Small intestine (tissue), 7 donors: ENCODE measurements at regions not wholly inside any gene's neighbourhood (a gene's known extent, or its start where the extent isn't known, plus 50 kb on each side); places are given as distances from the start of the nearest gene placed in this dataset.
"Not testable (repeated sequence)": the region's sequence is repeated elsewhere in the genome, so short reads cannot be mapped to it uniquely, and the experiment has no call there.

Experiments used
- DNase-seq, 2 donors: peaks; one replicate each; pipeline versions ENCODE4 v3.0.0 to v3.0.0-alpha.2; 2013
- FAIRE-seq: peaks from 2 replicates; lab custom pipeline; 2012; peaks lifted over from hg19 to GRCh38; lab: Jason Lieb, UNC
- H3K27ac ChIP-seq, 3 donors: one replicate each; pipeline ENCODE4 v1.5.1; 2013; ENCODE audit warnings: low read length in 2 of 3, mild to moderate bottlenecking in 2 of 3, control low read depth in 1 of 3, inconsistent platforms in 1 of 3, low read depth in 1 of 3, moderate library complexity in 1 of 3
- H3K27me3 ChIP-seq, 3 donors: one replicate each; pipeline ENCODE4 v1.6.1; 2013; ENCODE audit warnings: low read length in 3 of 3, inconsistent platforms in 1 of 3; ENCODE audit not compliant: control insufficient read depth in 3 of 3, insufficient read depth in 3 of 3
- H3K36me3 ChIP-seq, 3 donors: one replicate each; pipeline ENCODE4 v1.6.1; 2013; ENCODE audit warnings: low read length in 3 of 3, inconsistent platforms in 1 of 3, low read depth in 1 of 3, mild to moderate bottlenecking in 1 of 3, moderate library complexity in 1 of 3; ENCODE audit not compliant: control insufficient read depth in 3 of 3, insufficient read depth in 2 of 3
- H3K4me1 ChIP-seq, 3 donors: one replicate each; pipeline ENCODE4 v1.6.1; 2013; ENCODE audit warnings: low read length in 2 of 3, inconsistent platforms in 1 of 3, low read depth in 1 of 3, mild to moderate bottlenecking in 1 of 3, moderate library complexity in 1 of 3; ENCODE audit not compliant: control insufficient read depth in 3 of 3, insufficient read depth in 2 of 3
- H3K4me3 ChIP-seq, 3 donors: one replicate each; pipeline ENCODE4 v1.5.1; 2013; ENCODE audit warnings: low read length in 3 of 3, control low read depth in 1 of 3, inconsistent platforms in 1 of 3, low read depth in 1 of 3, mild to moderate bottlenecking in 1 of 3, moderate library complexity in 1 of 3
- H3K9me3 ChIP-seq, 2 donors: one replicate each; pipeline ENCODE4 v1.6.1; 2013; ENCODE audit warnings: low read depth in 1 of 2, low read length in 1 of 2; ENCODE audit not compliant: control insufficient read depth in 2 of 2, insufficient read depth in 1 of 2
- WGBS, 3 donors: extraction: QIAGEN DNeasy Blood & Tissue Kit; methylation state at CpG; one replicate each; pipeline ENCODE4 v1.1.7; 2013; 5-methylcytosine and 5-hydroxymethylcytosine counted together
- donor health status: healthy with polysubstance abuse.
- donor health status: control.
- donor health status: control.
- donor health status: Bipolar disorder and iron deficiency.
- donor health status: healthy.

DNA sequence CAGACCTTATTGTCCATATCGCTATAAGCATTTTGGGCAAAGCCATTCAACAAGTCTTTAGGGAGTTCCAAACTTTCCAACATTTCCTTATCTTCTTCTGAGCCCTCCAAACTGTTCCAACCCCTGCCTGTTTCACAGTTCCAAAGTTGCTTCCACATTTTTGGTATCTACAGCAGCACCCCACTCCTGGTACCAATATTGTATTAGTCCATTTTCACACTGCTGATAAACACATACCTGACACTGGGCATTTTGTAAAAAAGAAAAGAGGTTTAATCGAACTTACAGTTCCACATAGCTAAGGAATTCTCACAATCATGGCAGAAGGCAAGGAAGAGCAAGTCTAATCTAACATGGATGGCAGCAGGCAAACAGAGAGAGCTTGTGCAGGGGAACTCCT lies 834.1 kb upstream of the GBE1 start:
- no peak for DNase-seq
- no peak overlapping the region for H3K27ac ChIP-seq
- H3K27me3 ChIP-seq: no peaks in the 10 kb centered on the region
- no peaks in the 10 kb centered on the region for H3K4me1 ChIP-seq
- H3K36me3 ChIP-seq: no peaks in the 10 kb centered on the region
- no peak for FAIRE-seq
- H3K9me3 ChIP-seq: peaks cover 0 to 12% of the 10 kb centered on the region in 2 donors
- WGBS, 3 donors: 88 to 89% (median 88%) methylated on average over 2 of the region's 2 CpGs
- H3K4me3 ChIP-seq: no peak overlapping the region

DNA sequence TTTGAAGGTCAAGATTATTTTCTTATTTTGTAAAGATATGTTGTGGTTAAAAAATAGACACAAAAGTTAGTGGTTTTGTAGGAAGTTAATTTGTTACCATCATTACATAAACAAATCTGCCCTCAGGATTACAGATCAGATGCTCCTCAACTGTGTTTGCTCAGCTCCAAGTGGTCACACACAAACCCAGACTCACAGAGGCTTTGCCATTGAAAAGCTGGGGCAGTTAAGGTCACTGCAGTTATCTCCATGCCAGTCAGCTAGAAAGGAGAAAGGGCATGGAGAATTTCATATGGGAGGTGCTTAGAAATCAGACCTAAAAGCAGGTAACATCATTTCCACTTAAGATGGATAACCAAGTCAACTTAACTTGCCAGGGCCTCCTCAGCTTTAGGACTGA lies 825.7 kb upstream of the GBE1 start:
- FAIRE-seq (no peak), DNase-seq (no peak)
- Histone ChIP-seq H3K4me1 (no peaks in the 10 kb centered on the region), H3K4me3 (no peak overlapping the region), H3K9me3 (peaks cover 0 to 2% of the 10 kb centered on the region in 2 donors), H3K27ac (no peak overlapping the region), H3K36me3 (no peaks in the 10 kb centered on the region), H3K27me3 (no peaks in the 10 kb centered on the region)

GRCh38 chr3:82586414-82586813 lies 825.0 kb upstream of the GBE1 start:
- FAIRE-seq: no peak
- Histone ChIP-seq H3K9me3 (peaks cover under 1 to 2% of the 10 kb centered on the region in 2 donors), H3K4me1 (no peaks in the 10 kb centered on the region), H3K36me3 (no peaks in the 10 kb centered on the region), H3K27me3 (no peaks in the 10 kb centered on the region), H3K27ac (no peak overlapping the region), H3K4me3 (no peak overlapping the region)
- WGBS, 3 donors: 43 to 64% (median 53%) methylated on average over 3 of the region's 3 CpGs
- no peak for DNase-seq

DNA sequence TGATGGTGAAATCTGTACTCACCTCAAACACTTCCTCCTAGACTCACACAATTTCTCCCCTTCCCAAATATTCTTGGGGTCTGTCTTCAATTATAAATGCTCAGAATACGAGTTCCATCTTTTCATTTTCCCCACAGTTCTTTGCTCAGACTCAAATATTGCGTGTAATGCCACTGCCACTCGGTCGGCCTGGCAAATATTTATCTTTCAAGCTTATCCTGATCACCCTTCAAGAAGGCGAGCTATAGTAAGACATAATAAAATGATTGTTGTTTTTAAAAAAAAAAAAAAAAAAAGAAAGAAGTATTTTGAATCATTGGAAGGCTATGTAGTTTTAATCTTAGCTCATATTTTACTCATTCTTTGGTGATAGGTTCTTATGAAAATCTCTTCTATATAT lies 824.6 kb upstream of the GBE1 start:
- H3K27ac ChIP-seq, H3K9me3 ChIP-seq, H3K4me3 ChIP-seq, H3K36me3 ChIP-seq, H3K4me1 ChIP-seq, H3K27me3 ChIP-seq, DNase-seq, FAIRE-seq: not testable (repeated sequence)
- 35 to 58% (median 50%) methylated on average over 5 of the region's 5 CpGs for WGBS, 3 donors

- H3K4me1 ChIP-seq, H3K36me3 ChIP-seq, H3K4me3 ChIP-seq, DNase-seq, H3K9me3 ChIP-seq, H3K27me3 ChIP-seq, H3K27ac ChIP-seq: not testable (repeated sequence)
- WGBS, 3 donors: 46 to 71% (median 49%) methylated on average over 2 of the region's 2 CpGs
- peak; percentile 55 for FAIRE-seq
Observed at GRCh38 chr3:82585591-82585990, 824.1 kb upstream of the GBE1 start.

DNA sequence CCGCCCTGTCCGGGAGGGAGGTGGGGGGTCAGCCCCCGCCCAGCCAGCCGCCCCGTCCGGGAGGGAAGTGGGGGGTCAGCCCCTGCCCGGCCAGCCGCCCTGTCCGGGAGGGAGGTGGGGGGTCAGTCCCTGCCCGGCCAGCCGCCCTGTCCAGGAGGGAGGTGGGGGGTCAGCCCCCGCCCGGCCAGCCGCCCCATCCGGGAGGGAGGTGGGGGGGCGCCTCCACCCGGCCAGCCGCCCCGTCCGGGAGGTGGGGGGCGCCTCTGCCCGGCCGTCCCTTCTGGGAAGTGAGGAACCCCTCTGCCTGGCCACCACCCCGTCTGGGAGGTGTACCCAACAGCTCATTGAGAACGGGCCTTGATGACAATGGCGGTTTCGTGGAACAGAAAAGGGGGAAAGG lies 823.4 kb upstream of the GBE1 start:
- 88 to 93% (median 93%) methylated on average over 12 to 24 of the region's 27 CpGs for WGBS, 3 donors
- DNase-seq, H3K4me1 ChIP-seq: not testable (repeated sequence)

DNA sequence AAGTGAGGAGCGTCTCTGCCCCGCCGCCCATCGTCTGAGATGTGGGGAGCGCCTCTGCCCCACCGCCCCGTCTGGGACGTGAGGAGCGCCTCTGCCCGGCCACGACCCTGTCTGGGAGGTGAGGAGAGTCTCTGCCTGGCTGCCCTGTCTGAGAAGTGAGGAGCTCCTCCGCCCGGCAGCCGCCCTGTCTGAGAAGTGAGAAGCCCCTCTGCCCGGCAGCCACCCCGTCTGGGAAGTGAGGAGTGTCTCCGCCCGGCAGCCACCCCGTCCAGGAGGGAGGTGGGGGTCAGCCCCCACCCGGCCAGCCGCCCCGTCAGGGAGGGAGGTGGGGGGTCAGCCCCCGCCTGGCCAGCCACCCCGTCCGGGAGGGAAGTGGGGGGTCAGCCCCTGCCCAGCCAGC lies 823.0 kb upstream of the GBE1 start:
- not testable (repeated sequence) for H3K4me3 ChIP-seq, H3K27ac ChIP-seq, H3K9me3 ChIP-seq, H3K36me3 ChIP-seq, FAIRE-seq, DNase-seq, H3K27me3 ChIP-seq, H3K4me1 ChIP-seq
- 91 to 94% (median 91%) methylated on average over 15 to 25 of the region's 25 CpGs for WGBS, 3 donors

More for the DNA sequence above, 823.4 kb upstream of the GBE1 start:
- H3K27me3 ChIP-seq, H3K36me3 ChIP-seq, H3K9me3 ChIP-seq, H3K4me3 ChIP-seq, FAIRE-seq, H3K27ac ChIP-seq: not testable (repeated sequence)

DNA sequence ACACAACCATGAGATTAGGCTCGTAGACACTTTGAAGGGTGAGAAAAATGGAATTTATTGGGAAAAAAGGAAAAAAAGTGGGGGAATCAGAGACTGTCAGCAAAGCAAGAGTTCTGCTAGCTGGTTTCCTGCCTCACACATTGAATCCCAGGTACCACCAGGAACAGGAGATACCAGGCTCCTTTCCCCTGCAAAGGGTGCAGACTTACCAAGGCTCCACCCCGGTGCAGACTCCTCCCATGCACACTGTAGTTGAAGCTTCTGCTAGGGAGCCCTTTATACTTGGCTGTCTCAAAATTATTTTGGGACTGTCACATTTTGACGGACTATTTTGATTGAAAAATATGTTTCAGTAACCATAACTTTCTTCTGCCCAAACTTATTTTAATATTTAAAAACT lies 819.9 kb upstream of the GBE1 start:
- no peaks in the 10 kb centered on the region for H3K27me3 ChIP-seq

GRCh38 chr3:82572721-82573120 lies 811.3 kb upstream of the GBE1 start:
- Histone ChIP-seq H3K36me3 (no peaks in the 10 kb centered on the region), H3K4me3 (no peak overlapping the region), H3K27me3 (no peaks in the 10 kb centered on the region), H3K9me3 (no peaks in the 10 kb centered on the region), H3K4me1 (no peaks in the 10 kb centered on the region), H3K27ac (no peak overlapping the region)
- DNase-seq: no peak
- FAIRE-seq: no peak

More for the DNA sequence above, 819.9 kb upstream of the GBE1 start:
- H3K36me3 ChIP-seq: no peaks in the 10 kb centered on the region
- FAIRE-seq (no peak), DNase-seq (no peak)
- no peaks in the 10 kb centered on the region for H3K4me1 ChIP-seq
- no peak overlapping the region for H3K27ac ChIP-seq
- 61 to 80% (median 63%) methylated on average over 3 of the region's 3 CpGs for WGBS, 3 donors
- H3K9me3 ChIP-seq: peaks cover 0 to 2% of the 10 kb centered on the region in 2 donors
- no peak overlapping the region for H3K4me3 ChIP-seq
